Erythroblast (primary cell): ENCODE measurements at regions not wholly inside any gene's neighbourhood (a gene's known extent, or its start where the extent isn't known, plus 50 kb on each side); places are given as distances from the start of the nearest gene placed in this dataset.

Experiments used
- GATA1 ChIP-seq: IDR thresholded peaks from 2 replicates; pipeline ENCODE4 v1.6.1; 2011; ENCODE audit warnings: low read depth, mild to moderate bottlenecking, control low read depth, low read length, moderate library complexity
- POLR2A ChIP-seq: IDR thresholded peaks from 2 replicates; pipeline ENCODE4 v1.6.1; 2011; ENCODE audit warnings: mild to moderate bottlenecking, low read length

DNA sequence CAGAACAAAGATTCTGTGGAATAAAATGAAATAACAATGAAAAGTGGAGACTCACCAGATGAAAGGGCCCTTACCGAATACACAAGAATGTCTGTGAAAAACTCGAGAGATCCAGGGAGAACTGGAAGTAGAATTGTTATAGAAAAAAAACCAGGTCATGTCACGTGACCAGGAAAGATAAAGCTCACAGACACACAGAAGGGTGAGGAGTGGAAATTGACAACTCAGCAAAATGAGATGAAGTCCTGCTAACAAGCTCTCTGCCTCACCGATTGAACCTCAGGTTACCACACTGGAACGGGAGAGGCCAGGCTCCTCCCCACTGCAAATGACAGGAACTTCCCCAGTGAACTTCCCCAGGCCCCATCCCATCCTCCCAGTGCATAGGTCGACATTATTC lies 1618.0 kb upstream of the PCDH10 start:
- TF ChIP-seq POLR2A (no peak), GATA1 (no peak)
